ENCODE measurements at regions not wholly inside any gene's neighbourhood (a gene's known extent, or its start where the extent isn't known, plus 50 kb on each side); places are given as distances from the start of the nearest gene placed in this dataset.

GRCh38 chr10:8768852-8769251 is 714.4 kb downstream of the GATA3 start:
- Mint-ChIP-seq H3K4me3 (ENCODE audit: unreplicated experiment) (no peak overlapping the region), H3K9me3 (ENCODE audit: unreplicated experiment) (no peaks in the 10 kb centered on the region), H3K36me3 (ENCODE audit: unreplicated experiment) (no peaks in the 10 kb centered on the region), H3K27ac (ENCODE audit: unreplicated experiment) (no peak overlapping the region), H3K27me3 (ENCODE audit: unreplicated experiment) (no peaks in the 10 kb centered on the region), H3K4me1 (ENCODE audit: low read depth, unreplicated experiment) (no peaks in the 10 kb centered on the region)
- no peak for TF ChIP-seq CTCF (IDR thresholded peaks at IDR 0.05; ENCODE audit: partially characterized antibody, unreplicated experiment)
- DNase-seq, result no peak

GRCh38 chr10:8776926-8777622 is 722.6 kb downstream of the GATA3 start:
- TF ChIP-seq CTCF (IDR thresholded peaks at IDR 0.05; ENCODE audit: partially characterized antibody, unreplicated experiment), result no peak
- DNase-seq, result no peak
- no peaks in the 10 kb centered on the region for H3K4me1 Mint-ChIP-seq (ENCODE audit: low read depth, unreplicated experiment)
- no peaks in the 10 kb centered on the region for H3K36me3 Mint-ChIP-seq (ENCODE audit: unreplicated experiment)
- H3K27ac Mint-ChIP-seq (ENCODE audit: unreplicated experiment), result no peak overlapping the region
- H3K4me3 Mint-ChIP-seq (ENCODE audit: unreplicated experiment), result no peak overlapping the region
- no peaks in the 10 kb centered on the region for H3K9me3 Mint-ChIP-seq (ENCODE audit: unreplicated experiment)
- H3K27me3 Mint-ChIP-seq (ENCODE audit: unreplicated experiment), result no peaks in the 10 kb centered on the region

GRCh38 chr10:8778713-8779112 is 724.2 kb downstream of the GATA3 start:
- no peak for DNase-seq
- H3K4me1 Mint-ChIP-seq (ENCODE audit: low read depth, unreplicated experiment), result no peaks in the 10 kb centered on the region
- no peak overlapping the region for H3K27ac Mint-ChIP-seq (ENCODE audit: unreplicated experiment)
- no peaks in the 10 kb centered on the region for H3K36me3 Mint-ChIP-seq (ENCODE audit: unreplicated experiment)
- no peaks in the 10 kb centered on the region for H3K27me3 Mint-ChIP-seq (ENCODE audit: unreplicated experiment)
- no peak for TF ChIP-seq CTCF (IDR thresholded peaks at IDR 0.05; ENCODE audit: partially characterized antibody, unreplicated experiment)
- no peaks in the 10 kb centered on the region for H3K9me3 Mint-ChIP-seq (ENCODE audit: unreplicated experiment)
- no peak overlapping the region for H3K4me3 Mint-ChIP-seq (ENCODE audit: unreplicated experiment)

- H3K36me3 Mint-ChIP-seq (ENCODE audit: unreplicated experiment), result no peaks in the 10 kb centered on the region
Measured at GRCh38 chr10:8787649-8788048, 733.2 kb downstream of the GATA3 start.

More at GRCh38 chr10:8787649-8788048, 733.2 kb downstream of the GATA3 start:
- no peak for DNase-seq
- Mint-ChIP-seq H3K4me1 (ENCODE audit: low read depth, unreplicated experiment) (no peaks in the 10 kb centered on the region), H3K4me3 (ENCODE audit: unreplicated experiment) (no peak overlapping the region), H3K27ac (ENCODE audit: unreplicated experiment) (no peak overlapping the region), H3K27me3 (ENCODE audit: unreplicated experiment) (no peaks in the 10 kb centered on the region), H3K9me3 (ENCODE audit: unreplicated experiment) (peaks cover 2% of the 10 kb centered on the region)
- no peak for TF ChIP-seq CTCF (IDR thresholded peaks at IDR 0.05; ENCODE audit: partially characterized antibody, unreplicated experiment)
